Sigmoid colon (tissue), 3 donors: ENCODE measurements at regions not wholly inside any gene's neighbourhood (a gene's known extent, or its start where the extent isn't known, plus 50 kb on each side); places are given as distances from the start of the nearest gene placed in this dataset.
"Not testable (repeated sequence)": the region's sequence is repeated elsewhere in the genome, so short reads cannot be mapped to it uniquely, and the experiment has no call there.

Experiments
- CTCF ChIP-seq, 4 experiments: fragments of 450-650 bp in 3 of 4; fragments of 200-600 bp in 1 of 4; IDR thresholded peaks; one replicate each; pipeline ENCODE4 v1.5.1; 2016 to 2019; ENCODE audit warnings: antibody characterized with exemption in 4 of 4, mild to moderate bottlenecking in 3 of 4, moderate library complexity in 2 of 4
- POLR2A ChIP-seq, 2 donors: fragments of 450-650 bp; IDR thresholded peaks; one replicate each; pipeline ENCODE4 v1.6.1; 2016; ENCODE audit warnings: antibody characterized with exemption in 2 of 2, mild to moderate bottlenecking in 2 of 2, moderate library complexity in 2 of 2

GRCh38 chr10:53029872-53030849, 257.6 kb upstream of the MBL2 start:
- TF ChIP-seq CTCF, POLR2A (IDR thresholded peaks at IDR 0.05): not testable (repeated sequence)
